SK-N-SH (cell line): ENCODE measurements at regions not wholly inside any gene's neighbourhood (a gene's known extent, or its start where the extent isn't known, plus 50 kb on each side); places are given as distances from the start of the nearest gene placed in this dataset.

Experiments
- CTCF ChIA-PET: fragments of 300-600, 350-600 bp; formaldehyde crosslinking; extraction: SDS; loops from one replicate; lab custom pipeline; 2021; lab: Yijun Ruan, JAX
- POLR2A ChIA-PET: fragments of 350-600 bp; sonication (Branson Sonifier 250); formaldehyde crosslinking; extraction: SDS; loops from one replicate; lab custom pipeline; 2020; ENCODE audit warnings: antibody characterized with exemption, inconsistent platforms; lab: Yijun Ruan, JAX
- DNase-seq: peaks from one replicate; pipeline ENCODE4 v3.0.0; 2012
- H2AFZ ChIP-seq: fragments of 200-600 bp; sonication (generic); 2 replicates; pipeline ENCODE4 v1.8.1; 2016; ENCODE audit warnings: antibody characterized with exemption, mild to moderate bottlenecking, low read depth
- H3F3A ChIP-seq: fragments of 200-600 bp; sonication (generic); replicated peaks from 2 replicates; pipeline ENCODE3; 2016; ENCODE audit warnings: antibody characterized with exemption, mild to moderate bottlenecking; ENCODE audit not compliant: insufficient read depth
- H3K27ac ChIP-seq, 2 experiments: fragments of 200-500 bp in 1 of 2; fragments of 200-600 bp in 1 of 2; sonication (Bioruptor generic) in 1 of 2; sonication (generic), shearing (Covaris generic) in 1 of 2; 2 replicates each; pipeline versions ENCODE4 v1.5.1 to v1.6.1; 2014 to 2016; ENCODE audit warnings: low read depth in 2 of 2, inconsistent platforms in 1 of 2, low read length in 1 of 2, mild to moderate bottlenecking in 1 of 2, mixed read lengths in 1 of 2
- H3K27me3 ChIP-seq: fragments of 200-600 bp; sonication (generic), shearing (Covaris generic); 2 replicates; pipeline ENCODE4 v1.6.1; 2016; ENCODE audit warnings: mixed run types; ENCODE audit not compliant: insufficient read depth
- H3K36me3 ChIP-seq, 2 experiments: fragments of 200-500 bp in 1 of 2; fragments of 200-600 bp in 1 of 2; sonication (Bioruptor generic) in 1 of 2; sonication (generic) in 1 of 2; replicated peaks in 1 of 2; 2 replicates each; pipeline versions ENCODE3 to v1.5.1; 2014 to 2016; ENCODE audit warnings: low read length in 1 of 2, mild to moderate bottlenecking in 1 of 2; ENCODE audit not compliant: insufficient read depth in 2 of 2, control insufficient read depth in 1 of 2
- H3K4me1 ChIP-seq, 2 experiments: fragments of 200-500 bp in 1 of 2; fragments of 200-600 bp in 1 of 2; sonication (Bioruptor generic) in 1 of 2; sonication (generic), shearing (Covaris generic) in 1 of 2; 2 replicates each; pipeline versions ENCODE4 v1.5.1 to v1.6.1; 2014 to 2016; ENCODE audit warnings: low read depth in 1 of 2, low read length in 1 of 2, mixed run types in 1 of 2; ENCODE audit not compliant: insufficient read depth in 2 of 2, control insufficient read depth in 1 of 2
- H3K4me2 ChIP-seq: fragments of 200-600 bp; sonication (generic), shearing (Covaris generic); 2 replicates; pipeline ENCODE4 v1.6.1; 2017; ENCODE audit warnings: mixed run types
- H3K4me3 ChIP-seq, 2 experiments: fragments of 200-500 bp in 1 of 2; fragments of 200-600 bp in 1 of 2; sonication (Bioruptor generic) in 1 of 2; sonication (generic), shearing (Covaris generic) in 1 of 2; 2 replicates each; pipeline versions ENCODE4 v1.5.1 to v1.8.1; 2014 to 2016; ENCODE audit warnings: low read depth in 2 of 2, inconsistent platforms in 1 of 2, low read length in 1 of 2, mild to moderate bottlenecking in 1 of 2, mixed read lengths in 1 of 2, moderate library complexity in 1 of 2
- H3K79me2 ChIP-seq: fragments of 200-600 bp; sonication (generic); 2 replicates; pipeline ENCODE4 v1.8.1; 2017; ENCODE audit warnings: mild to moderate bottlenecking; ENCODE audit not compliant: insufficient read depth
- H3K9ac ChIP-seq: fragments of 200-600 bp; sonication (generic); 2 replicates; pipeline ENCODE4 v1.6.1; 2017; ENCODE audit warnings: mixed run types
- H3K9me2 ChIP-seq: fragments of 200-600 bp; sonication (generic); 2 replicates; pipeline ENCODE4 v1.6.1; 2017; ENCODE audit warnings: mixed run types
- H3K9me3 ChIP-seq: fragments of 200-600 bp; sonication (generic); 2 replicates; pipeline ENCODE4 v1.6.1; 2017; ENCODE audit warnings: mixed run types, mild to moderate bottlenecking, moderate library complexity
- H4K20me1 ChIP-seq: fragments of 200-600 bp; sonication (generic); 2 replicates; pipeline ENCODE4 v1.6.1; 2017; ENCODE audit warnings: mild to moderate bottlenecking, mixed run types; ENCODE audit not compliant: insufficient read depth
- CHD2 ChIP-seq: fragments of 150-350 bp; IDR thresholded peaks from 2 replicates; pipeline ENCODE4 v1.6.1; 2018; ENCODE audit warnings: low read length; ENCODE audit not compliant: partially characterized antibody
- ELF1 ChIP-seq: IDR thresholded peaks from 2 replicates; pipeline ENCODE4 v1.4.0; 2012
- EP300 ChIP-seq, 2 experiments: IDR thresholded peaks; 2 replicates each; pipeline versions ENCODE4 v1.4.0 to v1.6.1; 2012; ENCODE audit warnings: borderline replicate concordance in 1 of 2, low read depth in 1 of 2, low read length in 1 of 2
- EZH2phosphoT487 ChIP-seq: fragments of 200-600 bp; sonication (generic); IDR thresholded peaks from 2 replicates; pipeline ENCODE4 v1.6.1; 2017; ENCODE audit warnings: low read depth, mixed run types, mild to moderate bottlenecking, antibody characterized with exemption, moderate library complexity, borderline replicate concordance
- FOSL2 ChIP-seq: IDR thresholded peaks from 2 replicates; pipeline ENCODE4 v1.4.0; 2012; ENCODE audit warnings: low read depth, mild to moderate bottlenecking, moderate library complexity, borderline replicate concordance
- FOXJ3 ChIP-seq: sonication (generic); formaldehyde crosslinking; IDR thresholded peaks from 2 replicates; pipeline ENCODE4 v1.5.1; 2020; ENCODE audit warnings: mild to moderate bottlenecking, missing genetic modification reagents
- GABPA ChIP-seq: IDR thresholded peaks from 2 replicates; pipeline ENCODE4 v1.4.0; 2012; ENCODE audit warnings: low read depth, mild to moderate bottlenecking
- MXI1 ChIP-seq: IDR thresholded peaks from 2 replicates; pipeline ENCODE4 v1.6.1; 2012; ENCODE audit warnings: mild to moderate bottlenecking, low read depth, low read length, improper control_type of control experiment
- NFIC ChIP-seq: IDR thresholded peaks from 2 replicates; pipeline ENCODE4 v1.4.0; 2012; ENCODE audit warnings: borderline replicate concordance
- POLR2AphosphoS5 ChIP-seq: IDR thresholded peaks from 2 replicates; pipeline ENCODE4 v1.6.1; 2012; ENCODE audit warnings: low read depth, low read length
- RAD21 ChIP-seq: IDR thresholded peaks from 2 replicates; pipeline ENCODE4 v1.6.1; 2012; ENCODE audit warnings: mild to moderate bottlenecking, low read length
- RCOR1 ChIP-seq: fragments of 150-350 bp; IDR thresholded peaks from 2 replicates; pipeline ENCODE4 v1.6.1; 2017; ENCODE audit warnings: antibody characterized with exemption, low read length
- RFX5 ChIP-seq: IDR thresholded peaks from 2 replicates; pipeline ENCODE4 v1.6.1; 2012; ENCODE audit warnings: mild to moderate bottlenecking, improper control_type of control experiment, low read length
- SMC3 ChIP-seq: IDR thresholded peaks from 2 replicates; pipeline ENCODE4 v1.6.1; 2012; ENCODE audit warnings: low read depth, low read length, improper control_type of control experiment
- TCF12 ChIP-seq: IDR thresholded peaks from 2 replicates; pipeline ENCODE4 v1.4.0; 2012
- TEAD4 ChIP-seq: IDR thresholded peaks from 2 replicates; pipeline ENCODE4 v1.4.0; 2012; ENCODE audit warnings: mild to moderate bottlenecking, borderline replicate concordance; ENCODE audit not compliant: insufficient read depth
- WGBS: methylation state at CpG from one replicate; pipeline ENCODE4 v1.1.6; 2017; ENCODE audit warnings: low lambda C conversion rate; 5-methylcytosine and 5-hydroxymethylcytosine counted together
- TF ChIP-seq, protein P1 (sequence below): IDR thresholded peaks from 2 replicates; pipeline ENCODE4 v1.4.0; 2012; ENCODE audit warnings: low read depth
- TF ChIP-seq, protein P2 (sequence below): IDR thresholded peaks from 2 replicates; pipeline ENCODE4; 2012
- TF ChIP-seq, protein P3 (sequence below): IDR thresholded peaks from 2 replicates; pipeline ENCODE4 v1.6.1; 2012; ENCODE audit warnings: mild to moderate bottlenecking, low read depth, low read length, moderate library complexity
- TF ChIP-seq, protein P4 (sequence below): IDR thresholded peaks from 2 replicates; pipeline ENCODE4 v1.4.0; 2012; ENCODE audit warnings: low read depth, borderline replicate concordance

DNA sequence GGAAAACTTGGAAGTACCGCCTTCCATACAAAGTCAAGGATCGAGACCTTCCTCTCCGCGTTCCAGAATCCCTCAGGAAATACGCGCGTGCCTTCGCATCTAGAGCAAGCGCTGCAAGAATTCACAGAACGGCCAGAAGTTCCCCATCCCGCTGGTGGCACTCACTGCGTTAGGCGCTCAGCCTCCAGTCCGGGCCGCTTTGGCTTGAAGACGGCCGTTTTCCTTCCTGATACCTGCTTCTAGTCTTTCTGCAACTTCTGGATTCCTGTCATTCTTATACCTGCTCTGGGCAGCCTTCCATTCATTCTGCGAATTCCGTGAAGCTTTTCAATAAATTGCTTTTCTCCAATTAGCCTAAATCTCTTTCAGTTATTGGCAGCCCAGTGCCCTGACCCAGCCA is 896.4 kb downstream of the TRIML1 start:
- Histone ChIP-seq H3K4me1 (no peaks in the 10 kb centered on the region; a peak in 1 of 4 replicates), H3K9me3 (no peaks in the 10 kb centered on the region), H3K4me2 (no peak overlapping the region), H3F3A (no peaks in the 10 kb centered on the region), H3K79me2 (no peaks in the 10 kb centered on the region), H4K20me1 (no peaks in the 10 kb centered on the region), H3K36me3 (no peaks in the 10 kb centered on the region), H3K27me3 (no peaks in the 10 kb centered on the region), H3K9me2 (no peaks in the 10 kb centered on the region), H3K4me3 (no peak overlapping the region), H3K9ac (no peak overlapping the region), H2AFZ (no peak overlapping the region), H3K27ac (no peak overlapping the region)
- CTCF ChIA-PET, result no interaction called here
- 77% methylated on average over 18 of the region's 19 CpGs for WGBS
- TF ChIP-seq, protein P1, sequence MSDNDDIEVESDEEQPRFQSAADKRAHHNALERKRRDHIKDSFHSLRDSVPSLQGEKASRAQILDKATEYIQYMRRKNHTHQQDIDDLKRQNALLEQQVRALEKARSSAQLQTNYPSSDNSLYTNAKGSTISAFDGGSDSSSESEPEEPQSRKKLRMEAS, result no peak
- TF ChIP-seq MXI1, result no peak
- TF ChIP-seq TEAD4, result no peak
- no peak for TF ChIP-seq FOXJ3 (CRISPR knock-in tag)
- no peak for TF ChIP-seq RCOR1
- TF ChIP-seq EZH2phosphoT487, result no peak
- TF ChIP-seq, protein P2, sequence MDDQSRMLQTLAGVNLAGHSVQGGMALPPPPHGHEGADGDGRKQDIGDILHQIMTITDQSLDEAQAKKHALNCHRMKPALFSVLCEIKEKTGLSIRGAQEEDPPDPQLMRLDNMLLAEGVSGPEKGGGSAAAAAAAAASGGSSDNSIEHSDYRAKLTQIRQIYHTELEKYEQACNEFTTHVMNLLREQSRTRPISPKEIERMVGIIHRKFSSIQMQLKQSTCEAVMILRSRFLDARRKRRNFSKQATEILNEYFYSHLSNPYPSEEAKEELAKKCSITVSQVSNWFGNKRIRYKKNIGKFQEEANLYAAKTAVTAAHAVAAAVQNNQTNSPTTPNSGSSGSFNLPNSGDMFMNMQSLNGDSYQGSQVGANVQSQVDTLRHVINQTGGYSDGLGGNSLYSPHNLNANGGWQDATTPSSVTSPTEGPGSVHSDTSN, result no peak
- TF ChIP-seq, protein P3, sequence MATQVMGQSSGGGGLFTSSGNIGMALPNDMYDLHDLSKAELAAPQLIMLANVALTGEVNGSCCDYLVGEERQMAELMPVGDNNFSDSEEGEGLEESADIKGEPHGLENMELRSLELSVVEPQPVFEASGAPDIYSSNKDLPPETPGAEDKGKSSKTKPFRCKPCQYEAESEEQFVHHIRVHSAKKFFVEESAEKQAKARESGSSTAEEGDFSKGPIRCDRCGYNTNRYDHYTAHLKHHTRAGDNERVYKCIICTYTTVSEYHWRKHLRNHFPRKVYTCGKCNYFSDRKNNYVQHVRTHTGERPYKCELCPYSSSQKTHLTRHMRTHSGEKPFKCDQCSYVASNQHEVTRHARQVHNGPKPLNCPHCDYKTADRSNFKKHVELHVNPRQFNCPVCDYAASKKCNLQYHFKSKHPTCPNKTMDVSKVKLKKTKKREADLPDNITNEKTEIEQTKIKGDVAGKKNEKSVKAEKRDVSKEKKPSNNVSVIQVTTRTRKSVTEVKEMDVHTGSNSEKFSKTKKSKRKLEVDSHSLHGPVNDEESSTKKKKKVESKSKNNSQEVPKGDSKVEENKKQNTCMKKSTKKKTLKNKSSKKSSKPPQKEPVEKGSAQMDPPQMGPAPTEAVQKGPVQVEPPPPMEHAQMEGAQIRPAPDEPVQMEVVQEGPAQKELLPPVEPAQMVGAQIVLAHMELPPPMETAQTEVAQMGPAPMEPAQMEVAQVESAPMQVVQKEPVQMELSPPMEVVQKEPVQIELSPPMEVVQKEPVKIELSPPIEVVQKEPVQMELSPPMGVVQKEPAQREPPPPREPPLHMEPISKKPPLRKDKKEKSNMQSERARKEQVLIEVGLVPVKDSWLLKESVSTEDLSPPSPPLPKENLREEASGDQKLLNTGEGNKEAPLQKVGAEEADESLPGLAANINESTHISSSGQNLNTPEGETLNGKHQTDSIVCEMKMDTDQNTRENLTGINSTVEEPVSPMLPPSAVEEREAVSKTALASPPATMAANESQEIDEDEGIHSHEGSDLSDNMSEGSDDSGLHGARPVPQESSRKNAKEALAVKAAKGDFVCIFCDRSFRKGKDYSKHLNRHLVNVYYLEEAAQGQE, result no peak
- no peak for TF ChIP-seq ELF1
- TF ChIP-seq FOSL2, result no peak
- TF ChIP-seq SMC3, result no peak
- TF ChIP-seq EP300 (IDR thresholded peaks at IDR 0.05; ENCODE audit: borderline replicate concordance in 1 of 2, low read depth in 1 of 2, low read length in 1 of 2), result no peak
- TF ChIP-seq GABPA, result no peak
- TF ChIP-seq, protein P4, sequence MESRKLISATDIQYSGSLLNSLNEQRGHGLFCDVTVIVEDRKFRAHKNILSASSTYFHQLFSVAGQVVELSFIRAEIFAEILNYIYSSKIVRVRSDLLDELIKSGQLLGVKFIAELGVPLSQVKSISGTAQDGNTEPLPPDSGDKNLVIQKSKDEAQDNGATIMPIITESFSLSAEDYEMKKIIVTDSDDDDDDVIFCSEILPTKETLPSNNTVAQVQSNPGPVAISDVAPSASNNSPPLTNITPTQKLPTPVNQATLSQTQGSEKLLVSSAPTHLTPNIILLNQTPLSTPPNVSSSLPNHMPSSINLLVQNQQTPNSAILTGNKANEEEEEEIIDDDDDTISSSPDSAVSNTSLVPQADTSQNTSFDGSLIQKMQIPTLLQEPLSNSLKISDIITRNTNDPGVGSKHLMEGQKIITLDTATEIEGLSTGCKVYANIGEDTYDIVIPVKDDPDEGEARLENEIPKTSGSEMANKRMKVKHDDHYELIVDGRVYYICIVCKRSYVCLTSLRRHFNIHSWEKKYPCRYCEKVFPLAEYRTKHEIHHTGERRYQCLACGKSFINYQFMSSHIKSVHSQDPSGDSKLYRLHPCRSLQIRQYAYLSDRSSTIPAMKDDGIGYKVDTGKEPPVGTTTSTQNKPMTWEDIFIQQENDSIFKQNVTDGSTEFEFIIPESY, result no peak
- no peak for TF ChIP-seq RFX5
- no peak for TF ChIP-seq NFIC
- TF ChIP-seq POLR2AphosphoS5, result no peak
- TF ChIP-seq TCF12, result no peak
- TF ChIP-seq CHD2, result no peak
- no peak for TF ChIP-seq RAD21
- POLR2A ChIA-PET, result no interaction called here
- no peak for DNase-seq
